Pulmonary artery endothelial cell (primary cell): ENCODE measurements at regions not wholly inside any gene's neighbourhood (a gene's known extent, or its start where the extent isn't known, plus 50 kb on each side); places are given as distances from the start of the nearest gene placed in this dataset.

Experiments
- DNase-seq: peaks from one replicate; pipeline ENCODE4 v3.0.0-alpha.2; 2011; ENCODE audit warnings: low read depth, low spot score

DNA sequence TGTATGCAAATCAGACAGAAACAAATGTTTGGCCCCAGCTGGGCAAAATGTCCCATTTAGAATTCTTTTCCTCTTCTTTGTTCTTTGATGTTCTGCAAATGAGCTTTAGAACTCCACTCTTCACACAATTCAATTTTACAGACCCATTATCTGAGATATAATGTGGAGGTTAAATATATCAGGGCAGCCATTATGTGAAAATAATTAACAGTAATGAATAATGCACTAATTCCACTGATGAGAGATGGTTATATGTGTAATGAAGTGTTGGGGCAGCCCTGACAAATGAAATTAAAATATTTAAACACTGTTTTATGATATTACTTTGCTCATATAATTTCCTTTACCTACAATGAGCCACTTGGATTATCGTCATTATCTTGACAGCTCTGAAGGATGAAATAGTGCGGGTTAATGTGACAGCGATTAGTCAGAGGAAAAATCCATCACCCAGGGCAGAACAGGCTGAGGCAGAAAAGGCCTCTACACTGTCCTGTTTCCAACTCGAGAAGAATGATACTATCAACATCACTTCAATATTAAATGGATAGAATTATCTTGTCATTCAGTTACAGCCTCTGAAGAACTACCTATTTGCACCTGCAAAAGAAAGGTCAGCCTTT, 321.1 kb downstream of the RBM26 start:
- no peak for DNase-seq

DNA sequence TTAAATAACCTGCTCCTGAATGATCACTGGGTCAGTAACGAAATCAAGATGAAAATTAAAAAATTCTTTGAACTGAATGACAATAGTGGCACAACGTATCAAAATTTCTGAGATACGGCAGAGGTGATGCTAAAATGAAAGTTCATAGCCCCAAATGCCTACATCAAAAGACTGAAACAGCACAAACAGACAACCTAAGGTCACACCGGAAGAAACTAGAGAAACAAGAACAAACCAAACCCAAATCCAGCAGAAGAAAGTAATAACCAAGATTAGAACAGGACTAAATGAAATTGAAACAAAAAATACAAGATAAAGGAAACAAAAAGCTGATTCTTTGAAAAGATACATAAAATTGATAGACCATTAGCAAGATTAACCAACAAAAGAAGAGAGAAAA, 324.1 kb downstream of the RBM26 start:
- no peak for DNase-seq

GRCh38 chr13:79079351-79079839, 326.7 kb downstream of the RBM26 start:
- DNase-seq: no peak

DNA sequence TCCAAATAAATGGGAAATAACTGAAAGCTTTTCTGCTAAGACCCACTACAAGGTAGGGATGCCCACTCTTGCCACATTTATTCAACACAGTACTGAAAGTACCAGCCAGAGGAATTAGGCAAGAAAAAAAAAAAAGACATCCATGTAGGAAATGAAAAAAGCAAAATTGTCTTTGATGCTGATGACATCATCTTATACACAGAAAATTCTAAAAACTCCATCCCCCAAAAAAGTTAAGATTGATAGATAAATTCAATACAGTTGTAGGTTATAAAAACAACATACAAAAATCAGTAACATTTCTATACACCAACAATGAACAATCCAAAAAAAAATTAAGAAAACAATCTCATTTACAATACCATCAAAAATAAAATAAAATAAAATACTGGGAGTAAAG, 330.4 kb downstream of the RBM26 start:
- DNase-seq: no peak

DNA sequence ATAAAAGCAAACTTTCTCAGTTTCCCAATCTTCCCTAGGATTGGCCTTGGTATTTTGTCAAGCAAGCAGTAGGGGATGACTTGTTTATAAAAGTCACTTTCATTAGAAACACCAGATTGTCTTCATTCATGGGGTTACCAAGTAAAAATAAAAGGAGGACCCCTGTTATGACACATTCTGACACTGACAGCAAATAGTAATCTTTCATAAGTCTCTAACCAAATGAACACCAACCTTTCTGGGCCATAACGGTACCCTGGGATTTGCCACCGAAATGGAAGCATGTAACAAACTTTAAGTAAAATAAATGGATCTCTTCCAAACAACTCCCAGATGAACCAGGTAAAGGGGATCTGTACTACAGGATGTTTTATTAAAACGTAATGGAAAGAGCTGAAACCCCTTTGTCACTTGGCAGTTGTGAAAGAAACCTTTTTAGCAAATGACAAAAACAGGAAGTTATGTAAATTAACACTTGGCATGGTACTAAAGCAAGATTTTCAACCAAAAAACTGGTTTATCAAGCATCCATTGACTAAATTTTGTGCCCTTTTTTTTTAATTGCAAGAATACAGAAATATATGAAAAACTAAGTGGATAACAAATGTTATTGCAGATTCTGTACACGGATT, 335.6 kb downstream of the RBM26 start:
- no peak for DNase-seq

GRCh38 chr13:79062291-79062690, 343.8 kb downstream of the RBM26 start:
- DNase-seq: no peak

- DNase-seq: no peak
Measured at GRCh38 chr13:79060216-79060615, 345.8 kb downstream of the RBM26 start.

- DNase-seq: no peak
Measured at GRCh38 chr13:79056706-79057105, 349.3 kb downstream of the RBM26 start.

GRCh38 chr13:79051472-79051871, 354.6 kb downstream of the RBM26 start:
- no peak for DNase-seq

DNA sequence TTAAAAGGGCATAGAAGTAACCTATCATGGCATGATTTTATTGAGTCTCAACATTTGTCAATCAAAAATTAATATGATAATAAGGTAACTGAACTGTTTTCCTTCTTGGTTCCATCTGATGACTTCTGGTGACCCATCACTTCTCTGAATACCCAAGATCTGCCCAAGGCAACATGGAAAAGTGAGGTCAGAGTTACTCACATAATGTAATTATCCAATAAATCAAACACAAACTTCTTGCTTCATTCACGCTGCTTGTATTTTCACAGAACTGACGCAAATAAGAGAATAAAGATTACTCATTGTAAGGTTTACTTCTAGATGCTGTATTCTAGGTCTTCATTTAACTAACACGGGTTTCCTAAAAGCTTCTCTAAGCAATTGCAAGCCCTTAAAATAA, 361.6 kb downstream of the RBM26 start:
- no peak for DNase-seq

- no peak for DNase-seq
Measured at GRCh38 chr13:79043208-79043607, 362.8 kb downstream of the RBM26 start.

- DNase-seq: no peak
Measured at GRCh38 chr13:79037197-79037596, 368.9 kb downstream of the RBM26 start.

GRCh38 chr13:79034341-79034740, 371.7 kb downstream of the RBM26 start:
- DNase-seq: no peak

- no peak for DNase-seq
Measured at GRCh38 chr13:79030513-79030912, 371.6 kb upstream of the OBI1 start.

DNA sequence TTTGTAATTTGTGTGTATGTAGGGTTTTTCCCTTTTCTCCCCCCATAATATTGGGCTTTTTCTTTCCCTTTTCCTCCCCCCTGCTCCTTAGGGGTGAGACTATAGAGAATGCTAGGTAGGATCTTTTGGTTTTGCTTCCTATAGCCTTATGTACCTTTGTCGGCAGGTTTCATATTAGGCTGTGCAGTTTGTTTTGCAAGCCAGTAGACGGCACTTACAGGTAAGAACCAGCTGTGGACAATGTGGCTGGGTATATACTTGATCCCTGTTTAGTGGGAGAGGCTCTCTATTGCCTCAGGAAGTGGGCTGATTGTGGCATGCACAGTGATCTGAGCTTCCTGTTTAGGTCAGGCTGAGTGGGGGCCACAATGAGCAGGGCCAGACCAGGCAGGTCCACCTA, 359.2 kb upstream of the OBI1 start:
- no peak for DNase-seq

- DNase-seq: no peak
Measured at GRCh38 chr13:79011179-79011578, 352.2 kb upstream of the OBI1 start.

- DNase-seq: no peak
Measured at GRCh38 chr13:79003989-79004898, 345.3 kb upstream of the OBI1 start.

GRCh38 chr13:78999494-78999893, 340.5 kb upstream of the OBI1 start:
- no peak for DNase-seq

- DNase-seq: no peak
Measured at GRCh38 chr13:78998630-78999315, 339.8 kb upstream of the OBI1 start.

GRCh38 chr13:78997902-78998629, 339.1 kb upstream of the OBI1 start:
- DNase-seq: no peak

- DNase-seq: no peak
Measured at GRCh38 chr13:78993792-78994191, 334.8 kb upstream of the OBI1 start.
